ENCODE measurements at regions not wholly inside any gene's neighbourhood (a gene's known extent, or its start where the extent isn't known, plus 50 kb on each side); places are given as distances from the start of the nearest gene placed in this dataset.

DNA sequence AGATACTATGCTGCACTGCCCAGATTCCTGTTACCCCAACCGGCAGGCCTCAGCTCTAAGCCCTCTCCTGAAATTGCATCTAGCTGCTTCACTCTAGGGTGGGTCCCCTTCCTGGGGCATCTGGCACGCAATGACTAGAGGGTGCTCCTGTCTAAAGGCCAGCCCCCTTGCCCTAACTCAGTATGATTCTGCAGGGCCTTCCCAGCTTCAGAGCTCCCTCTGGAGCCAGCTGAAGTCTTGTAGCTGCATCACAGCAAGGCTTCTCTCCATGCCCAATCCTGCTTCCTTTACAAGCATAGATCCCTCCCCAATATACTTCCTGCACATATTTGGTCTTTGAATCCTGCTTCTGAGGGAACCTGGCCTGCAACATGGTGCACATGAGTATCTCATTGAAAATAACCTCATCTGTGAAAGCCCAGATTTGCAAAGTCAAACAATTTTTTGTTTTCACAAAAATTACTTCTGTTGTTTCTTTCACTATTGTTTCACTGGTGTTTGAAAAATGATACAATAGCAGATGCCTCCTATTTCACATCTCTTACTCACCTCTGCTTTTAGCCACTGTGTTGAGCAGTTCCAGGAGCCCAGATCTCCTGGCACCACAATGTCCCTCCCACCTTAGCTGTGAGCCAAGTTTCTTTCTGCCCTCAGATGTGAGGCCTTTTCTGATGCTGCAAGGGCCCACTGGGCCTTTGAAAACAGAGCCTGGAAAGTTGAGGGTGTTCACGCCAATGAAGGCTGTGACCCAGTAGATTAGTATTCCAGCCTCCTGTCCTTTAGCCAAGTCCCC, 169.5 kb upstream of the EGLN3 start:
- DNase-seq: no peak

DNA sequence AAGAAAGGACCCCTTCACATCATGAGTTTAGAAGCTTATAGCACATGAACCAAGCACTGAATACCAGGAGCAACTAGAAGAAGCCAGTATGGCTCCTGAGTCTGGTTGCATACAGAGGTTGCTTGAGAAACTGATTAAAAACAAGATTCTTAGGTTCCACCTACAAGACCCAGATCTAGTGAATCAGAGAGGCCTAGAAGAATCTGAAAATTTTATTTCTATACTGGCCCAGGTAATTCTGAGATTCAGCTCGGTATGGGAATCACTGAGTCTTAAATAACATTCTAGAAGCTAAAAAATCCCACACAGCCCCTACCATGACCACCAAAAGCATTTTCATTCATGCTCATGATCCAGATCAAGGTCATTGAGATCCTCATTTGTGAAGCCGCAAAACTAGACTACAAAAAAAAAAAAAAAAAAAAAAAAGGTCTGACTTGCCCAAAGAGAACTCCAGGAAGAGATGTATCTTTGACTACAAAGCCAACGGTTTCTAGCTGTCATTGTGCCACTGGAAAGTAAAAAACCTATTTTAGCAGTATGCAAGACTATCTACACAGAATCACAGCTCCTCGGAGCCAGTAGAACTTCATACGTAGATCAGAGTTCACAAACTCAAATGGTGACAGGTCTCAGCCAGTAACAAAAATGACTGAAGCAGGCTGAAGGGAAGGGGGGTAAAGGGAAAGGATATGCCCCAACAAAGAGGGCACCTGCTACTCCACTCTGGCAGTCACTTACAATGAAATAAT, 168.4 kb upstream of the EGLN3 start:
- no peak for DNase-seq

- DNase-seq: no peak
Observed at GRCh38 chr14:34113991-34114390, 163.1 kb upstream of the EGLN3 start.

DNA sequence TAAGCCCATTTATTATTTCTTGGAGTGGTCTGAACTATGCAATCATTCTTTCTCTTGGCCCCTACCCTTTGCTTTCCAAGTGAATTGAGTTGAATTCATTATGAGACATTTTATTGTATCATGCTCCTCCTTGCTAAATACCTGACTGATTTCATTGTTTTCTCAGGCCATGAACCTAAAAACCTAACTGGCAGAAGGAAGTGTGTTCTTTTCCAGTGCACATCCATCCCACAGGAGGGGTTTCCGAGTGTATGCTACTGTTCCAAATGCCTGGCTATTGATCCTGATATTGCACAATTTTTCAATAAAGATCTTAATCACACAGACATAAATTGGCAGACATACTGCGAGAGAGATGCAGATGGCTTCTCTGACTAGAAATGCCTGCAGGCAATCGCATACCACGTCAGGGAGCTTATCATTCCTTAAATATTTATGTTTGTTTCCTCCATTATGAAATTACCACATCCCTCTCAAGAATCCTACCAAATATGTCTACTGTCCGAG, 162.2 kb upstream of the EGLN3 start:
- no peak for DNase-seq

DNA sequence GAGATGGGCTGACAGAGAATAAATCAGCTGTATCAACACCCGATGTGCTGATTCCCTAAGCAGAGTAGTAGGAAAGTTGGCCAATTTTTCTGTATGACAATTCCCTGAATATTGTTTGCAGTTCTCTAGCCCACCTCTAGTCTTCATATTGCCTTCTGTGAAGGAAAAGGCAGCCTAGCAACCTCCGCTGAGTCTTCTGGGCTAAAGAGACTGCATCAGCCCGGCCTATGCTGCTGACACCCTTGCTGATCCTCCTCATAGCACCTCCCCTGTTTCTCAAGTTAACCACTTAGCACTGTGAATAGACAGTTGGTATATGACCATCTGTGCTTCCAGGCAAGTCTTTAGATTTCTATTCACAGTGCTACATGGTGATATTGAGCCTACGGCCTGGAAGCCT, 161.1 kb upstream of the EGLN3 start:
- no peak for DNase-seq

DNA sequence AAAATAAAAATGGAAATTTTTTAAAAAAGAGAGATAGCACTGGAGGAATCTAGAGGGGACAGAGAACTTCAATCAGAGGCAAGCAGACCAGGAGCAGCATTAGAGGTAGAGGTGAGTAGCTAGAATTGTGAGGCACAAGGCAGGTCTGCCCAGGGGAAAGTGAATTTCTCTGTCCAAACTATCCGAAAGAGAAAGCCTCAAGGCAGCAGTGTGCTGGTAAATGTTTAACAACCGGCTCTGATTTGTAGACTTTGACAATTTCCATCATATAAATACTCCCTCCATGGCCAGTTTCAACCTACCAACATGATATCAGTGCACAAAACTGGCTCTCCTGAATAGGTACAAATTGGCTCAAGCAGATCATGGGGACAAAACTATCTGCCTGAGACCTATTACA, 160.6 kb upstream of the EGLN3 start:
- DNase-seq: no peak

- DNase-seq: no peak
Observed at GRCh38 chr14:34110531-34110930, 159.7 kb upstream of the EGLN3 start.

- DNase-seq: no peak
Observed at GRCh38 chr14:34107441-34107840, 156.6 kb upstream of the EGLN3 start.

GRCh38 chr14:34106310-34106709, 155.4 kb upstream of the EGLN3 start:
- no peak for DNase-seq

- DNase-seq: no peak
Observed at GRCh38 chr14:34104489-34105397, 153.9 kb upstream of the EGLN3 start.

GRCh38 chr14:34103176-34103575, 152.3 kb upstream of the EGLN3 start:
- no peak for DNase-seq

- no peak for DNase-seq
Observed at GRCh38 chr14:34099635-34100034, 148.8 kb upstream of the EGLN3 start.

- no peak for DNase-seq
Observed at GRCh38 chr14:34098985-34099349, 148.1 kb upstream of the EGLN3 start.

DNA sequence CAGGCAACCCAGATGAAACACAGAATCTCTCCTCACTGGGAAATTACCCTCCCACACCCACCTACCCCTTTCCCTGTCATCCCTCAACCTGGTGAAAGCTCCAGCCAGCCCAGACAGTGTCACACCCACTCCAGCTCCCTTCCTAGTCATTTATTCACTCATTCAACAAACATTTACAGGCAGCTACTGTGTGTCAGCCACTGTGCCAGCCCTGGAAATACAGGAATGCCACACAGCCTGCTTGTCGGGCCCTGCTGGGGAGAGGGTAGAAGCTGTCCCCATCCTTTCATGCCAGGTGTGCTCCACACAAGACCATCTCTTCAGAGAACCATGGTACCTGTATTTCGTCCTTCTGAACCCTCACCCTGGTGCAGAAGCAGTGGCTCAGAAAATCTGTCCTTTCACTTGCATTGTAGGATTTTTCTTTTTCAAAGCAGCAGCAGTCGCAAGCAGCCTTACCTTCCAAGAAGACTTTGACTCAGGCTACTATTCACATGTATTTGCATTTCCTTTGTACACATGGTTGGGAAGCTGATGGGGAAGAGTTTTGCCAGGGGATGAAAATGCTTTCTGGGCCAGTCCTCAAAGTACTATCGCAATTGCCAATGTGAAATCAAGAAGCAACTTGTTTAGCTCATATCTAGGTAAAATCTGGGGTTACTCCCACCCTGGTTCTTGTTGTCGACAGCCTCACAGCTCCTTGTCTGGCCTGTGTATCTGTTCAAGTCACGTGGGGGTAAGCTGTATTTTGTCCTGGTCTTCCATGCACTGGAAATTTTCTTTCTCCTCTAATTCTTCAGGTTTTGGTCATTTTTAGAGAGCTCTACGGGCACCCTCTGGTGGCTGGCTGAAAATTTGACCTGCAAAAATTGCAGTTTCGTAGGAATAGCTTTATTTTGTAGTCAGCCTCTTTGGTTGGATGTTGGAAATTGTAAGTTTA, 147.4 kb upstream of the EGLN3 start:
- no peak for DNase-seq

- DNase-seq: no peak
Observed at GRCh38 chr14:34097644-34098043, 146.8 kb upstream of the EGLN3 start.

DNA sequence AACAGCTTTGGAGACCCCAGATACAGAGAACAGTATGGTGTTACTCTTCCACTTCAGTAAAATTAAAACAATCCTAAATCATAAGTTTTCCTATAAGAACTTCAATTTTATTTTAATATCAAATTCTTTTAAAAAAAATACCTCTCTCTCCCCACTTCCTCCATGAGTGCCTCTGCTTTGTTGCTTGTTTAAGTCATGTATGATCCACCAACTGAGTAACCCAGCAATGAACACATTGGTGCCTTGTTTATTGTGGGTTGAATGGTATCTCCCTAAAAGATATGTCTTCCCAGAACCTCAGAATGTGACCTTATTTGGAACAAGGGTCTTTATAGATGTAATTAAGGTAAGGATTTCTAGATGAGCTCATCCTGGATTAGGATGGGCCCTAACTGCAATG, 143.5 kb upstream of the EGLN3 start:
- no peak for DNase-seq

DNA sequence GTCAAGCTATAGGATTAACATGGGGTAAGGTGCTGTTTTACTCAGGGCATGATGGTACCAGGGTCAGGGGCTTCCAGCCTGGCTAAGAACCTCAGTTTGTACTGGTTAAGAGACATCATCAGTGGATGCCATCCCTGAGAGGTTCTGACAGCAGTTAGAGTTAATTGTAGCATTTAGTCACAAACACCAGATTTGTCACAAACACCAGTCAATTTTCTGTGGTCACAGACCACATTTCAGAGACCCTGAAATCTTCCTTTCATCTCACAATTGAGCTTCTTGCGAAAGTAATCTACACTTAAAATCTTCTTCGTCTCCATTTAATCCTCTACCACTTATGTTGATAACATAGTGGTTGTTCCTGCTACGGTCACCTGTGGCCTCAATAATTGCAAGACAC, 143.0 kb upstream of the EGLN3 start:
- DNase-seq: no peak

DNA sequence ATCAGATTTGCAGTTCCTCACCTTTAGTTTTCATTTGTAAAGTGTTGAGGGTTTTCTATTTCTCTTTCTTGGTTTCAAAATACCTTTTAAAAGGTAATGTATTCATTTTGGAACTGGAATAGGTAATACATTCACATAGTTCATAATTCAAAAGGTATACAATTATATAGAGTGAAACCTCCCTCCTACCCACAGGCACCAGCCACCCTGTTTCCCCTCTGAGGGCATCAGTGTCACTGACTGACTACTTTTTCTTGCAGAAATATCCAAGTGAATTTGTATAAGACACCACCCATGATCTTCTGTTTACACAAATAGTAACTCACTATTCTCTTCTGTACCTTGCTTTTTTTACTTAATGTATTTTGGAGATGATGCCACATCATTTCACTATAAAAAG, 139.6 kb upstream of the EGLN3 start:
- no peak for DNase-seq

- no peak for DNase-seq
Observed at GRCh38 chr14:34088914-34089313, 138.0 kb upstream of the EGLN3 start.

- no peak for DNase-seq
Observed at GRCh38 chr14:34087571-34087970, 136.7 kb upstream of the EGLN3 start.

DNA sequence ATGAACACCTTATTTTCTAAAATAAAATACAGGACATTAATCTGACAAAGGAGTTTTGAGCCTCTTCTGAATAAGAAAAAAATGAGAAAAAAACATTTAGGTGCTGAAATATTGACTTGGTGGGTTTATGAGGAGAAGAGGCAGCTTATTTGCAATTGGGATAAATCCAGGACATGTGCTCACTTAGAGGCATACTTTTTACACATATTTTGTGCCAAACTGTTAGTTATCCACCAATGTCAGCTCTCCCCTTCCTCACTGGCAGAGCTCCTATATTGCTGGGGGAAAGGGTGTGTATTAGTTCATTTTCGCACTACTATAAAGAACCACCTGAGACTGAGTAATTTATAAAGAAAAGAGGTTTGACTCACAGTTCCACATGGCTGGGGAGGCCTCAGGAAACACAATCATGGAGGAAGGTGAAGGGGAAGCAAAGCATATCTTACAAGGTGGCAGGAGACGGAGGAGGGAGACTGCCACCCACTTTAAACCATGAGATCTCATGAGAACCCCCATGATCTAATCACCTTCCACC, 135.4 kb upstream of the EGLN3 start:
- DNase-seq: no peak

- no peak for DNase-seq
Observed at GRCh38 chr14:34085695-34086094, 134.8 kb upstream of the EGLN3 start.

Data from bone marrow (tissue), 2 donors.